GM12878 (cell line): ENCODE measurements at regions not wholly inside any gene's neighbourhood (a gene's known extent, or its start where the extent isn't known, plus 50 kb on each side); places are given as distances from the start of the nearest gene placed in this dataset.

Experiments used
- ATAC-seq: fragments of 200-7000 bp; cut with Tn5 transposase; 3 replicates; pipeline ENCODE4 v1.9.1; 2020; ENCODE audit warnings: mild to moderate bottlenecking, moderate library complexity
- BruUV-seq: library from RNA; stranded (reverse); fragments of 400-500 nt; replicated peaks from 2 replicates; lab custom pipeline; 2021; lab: Mats Ljungman, UMichigan
- CTCF ChIA-PET: fragments of 300-600 bp; sonication (Branson Sonifier 250); formaldehyde crosslinking; extraction: SDS; loops from one replicate; lab custom pipeline; 2021; ENCODE audit warnings: inconsistent platforms; lab: Yijun Ruan, JAX
- POLR2A ChIA-PET: fragments of 350-600 bp; formaldehyde crosslinking; extraction: SDS; loops from one replicate; lab custom pipeline; 2021; ENCODE audit warnings: inconsistent platforms; lab: Charles Lee
- RAD21 ChIA-PET: fragments of 300-600 bp; sonication (Branson Sonifier 250); formaldehyde crosslinking; loops from one replicate; lab custom pipeline; 2023; ENCODE audit warnings: antibody characterized with exemption; ENCODE audit not compliant: unreplicated experiment; lab: Charles Lee
- SMC1A ChIA-PET: fragments of 300-600 bp; sonication (Branson Sonifier 250); formaldehyde crosslinking; loops from one replicate; lab custom pipeline; 2023; ENCODE audit not compliant: unreplicated experiment, uncharacterized antibody; lab: Charles Lee
- DNase-seq: peaks from one replicate; pipeline ENCODE4 v3.0.0-alpha.2; 2011; ENCODE audit warnings: low read depth, low spot score
- FAIRE-seq: peaks from 3 replicates; lab custom pipeline; 2011; peaks lifted over from hg19 to GRCh38; lab: Jason Lieb, UNC
- H2AFZ ChIP-seq: 2 replicates; pipeline ENCODE4 v1.6.0; 2011; ENCODE audit warnings: low read depth, low read length, control low read depth; ENCODE audit not compliant: control insufficient read depth
- H3K27ac ChIP-seq: 2 replicates; pipeline ENCODE4 v1.5.1; 2011; ENCODE audit warnings: control low read depth; ENCODE audit not compliant: control insufficient read depth, insufficient read depth
- H3K27me3 ChIP-seq, 2 experiments: replicated peaks in 1 of 2; 2 replicates each; pipeline versions ENCODE4 v1.6.0 to v1.6.1; 2011; ENCODE audit warnings: low read length in 1 of 2; ENCODE audit not compliant: control insufficient read depth in 2 of 2, insufficient read depth in 2 of 2
- H3K36me3 ChIP-seq, 2 experiments: 2 replicates each; pipeline ENCODE4 v1.5.1; 2011; ENCODE audit warnings: low read length in 1 of 2; ENCODE audit not compliant: control insufficient read depth in 2 of 2, insufficient read depth in 2 of 2
- H3K4me1 ChIP-seq: 2 replicates; pipeline ENCODE4 v1.6.1; 2011; ENCODE audit warnings: mild to moderate bottlenecking, low read length, moderate library complexity, mixed read lengths; ENCODE audit not compliant: control insufficient read depth, insufficient read depth
- H3K4me2 ChIP-seq: 2 replicates; pipeline ENCODE4 v1.6.0; 2011; ENCODE audit warnings: control low read depth; ENCODE audit not compliant: control insufficient read depth, insufficient read depth
- H3K4me3 ChIP-seq: fragments of 200-600 bp; sonication (generic); 2 replicates; pipeline ENCODE4 v1.5.1; 2016
- H3K79me2 ChIP-seq: 2 replicates; pipeline ENCODE4 v1.6.0; 2011; ENCODE audit warnings: low read length; ENCODE audit not compliant: control insufficient read depth, insufficient read depth
- H3K9ac ChIP-seq: 2 replicates; pipeline ENCODE4 v1.8.0; 2011; ENCODE audit warnings: low read length, control low read depth, mixed read lengths; ENCODE audit not compliant: control insufficient read depth, insufficient read depth
- H3K9me3 ChIP-seq: replicated peaks from 3 replicates; pipeline ENCODE4 v1.5.1; 2011; ENCODE audit warnings: mild to moderate bottlenecking, low read length; ENCODE audit not compliant: control insufficient read depth, insufficient read depth
- H4K20me1 ChIP-seq: 2 replicates; pipeline ENCODE4 v1.6.0; 2011; ENCODE audit not compliant: control insufficient read depth, insufficient read depth
- BHLHE40 ChIP-seq, 2 experiments: fragments of 450-650 bp in 1 of 2; IDR thresholded peaks; 2 replicates each; pipeline ENCODE4 v1.6.1; 2011 to 2017; ENCODE audit warnings: low read depth in 2 of 2, borderline replicate concordance in 1 of 2, improper control_type of control experiment in 1 of 2, low read length in 1 of 2, mild to moderate bottlenecking in 1 of 2
- CBX3 ChIP-seq: fragments of 200-600 bp; sonication (generic); IDR thresholded peaks from 2 replicates; pipeline ENCODE4 v1.6.1; 2016; ENCODE audit warnings: low read depth, borderline replicate concordance
- ESRRA ChIP-seq: IDR thresholded peaks from 2 replicates; pipeline ENCODE4 v1.6.1; 2012; ENCODE audit warnings: mild to moderate bottlenecking, low read length, improper control_type of control experiment
- FOS ChIP-seq: IDR thresholded peaks from 3 replicates; pipeline ENCODE4 v1.6.1; 2011; ENCODE audit warnings: borderline replicate concordance; ENCODE audit not compliant: insufficient read length; ENCODE audit errors: extremely low read depth
- LARP7 ChIP-seq: fragments of 450-650 bp; IDR thresholded peaks from 2 replicates; pipeline ENCODE4 v1.6.1; 2017; ENCODE audit warnings: mild to moderate bottlenecking
- PAX5 ChIP-seq: IDR thresholded peaks from 2 replicates; pipeline ENCODE4 v1.6.1; 2011; ENCODE audit warnings: low read depth, low read length, borderline replicate concordance
- RBBP5 ChIP-seq: fragments of 200-600 bp; sonication (generic); conservative IDR thresholded peaks from 2 replicates; pipeline ENCODE4 v1.6.1; 2016
- STAT1 ChIP-seq: fragments of 450-650 bp; conservative IDR thresholded peaks from 2 replicates; pipeline ENCODE4 v1.6.1; 2014; ENCODE audit warnings: antibody characterized with exemption, mild to moderate bottlenecking
- YY1 ChIP-seq: IDR thresholded peaks from 2 replicates; pipeline ENCODE4 v1.6.1; 2011; ENCODE audit warnings: low read depth, mild to moderate bottlenecking, low read length
- ZBTB33 ChIP-seq: fragments of 450-650 bp; IDR thresholded peaks from 2 replicates; pipeline ENCODE4 v1.6.1; 2017; ENCODE audit warnings: mild to moderate bottlenecking
- ZNF622 ChIP-seq: fragments of 450-650 bp; IDR thresholded peaks from 2 replicates; pipeline ENCODE4 v1.6.1; 2017; ENCODE audit warnings: mild to moderate bottlenecking, inconsistent platforms
- WGBS: methylation state at CpG from one replicate; pipeline ENCODE4 v1.1.6; 2016; ENCODE audit warnings: low lambda C conversion rate; ENCODE audit not compliant: insufficient replicate concordance, insufficient coverage; ENCODE audit errors: missing lambda C conversion rate; 5-methylcytosine and 5-hydroxymethylcytosine counted together
- in situ Hi-C: fragments of 300-500 bp; cut with MboI; formaldehyde crosslinking; loops from 9 replicates; pipeline ENCODE4 v1.14.3; 2018; ENCODE audit warnings: mixed read lengths
- intact Hi-C: fragments of 100-400 bp; cut with micrococcal nuclease; formaldehyde crosslinking; loops from one replicate; pipeline ENCODE4 v1.14.2; 2022; ENCODE audit not compliant: unreplicated experiment
- TF ChIP-seq, protein P1 (sequence below): IDR thresholded peaks from 2 replicates; pipeline ENCODE4 v1.6.1; 2012; ENCODE audit warnings: low read length, inconsistent platforms
- TF ChIP-seq, protein P2 (sequence below): fragments of 450-650 bp; conservative IDR thresholded peaks from 2 replicates; pipeline ENCODE4 v1.6.1; 2017; ENCODE audit warnings: mild to moderate bottlenecking, moderate library complexity

DNA sequence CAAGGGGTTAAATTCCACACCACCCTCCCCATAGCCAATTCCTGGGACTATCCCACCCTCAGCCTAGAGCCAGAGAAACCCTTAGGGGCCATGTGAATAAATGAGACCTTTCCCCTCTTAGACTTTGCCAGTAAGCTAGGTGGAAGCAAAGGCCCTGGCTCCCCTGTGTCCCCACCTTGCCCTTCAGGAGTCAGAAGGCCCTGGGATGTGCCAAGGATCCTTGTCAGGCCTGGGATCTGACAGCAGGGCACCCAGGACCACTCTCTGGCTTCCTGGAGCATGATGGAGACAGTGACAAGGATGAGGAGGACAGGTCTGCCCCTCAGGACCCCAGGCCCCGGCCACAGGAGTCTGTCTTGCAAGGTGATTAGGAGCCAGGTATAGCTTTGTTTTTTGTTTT lies 125.0 kb upstream of the HAND1 start:
- ChIA-PET POLR2A (no interaction called here), CTCF (interaction anchor here (0.6 to 1.9 kb wide), 4 partner anchors 82 to 499 kb away, joined by 3 to 11 read pairs (median 4); no protein-coding TSS in a partner anchor), RAD21 (interaction anchor here (1.2 to 1.6 kb wide), 2 partner anchors 27 to 135 kb away, joined by 3 to 5 read pairs; no protein-coding TSS in a partner anchor), SMC1A (interaction anchor here (1.2 to 1.7 kb wide), 4 partner anchors 27 to 145 kb away, joined by 3 to 8 read pairs (median 4); no protein-coding TSS in a partner anchor)
- Histone ChIP-seq H2AFZ (no peak overlapping the region), H3K4me1 (no peaks in the 10 kb centered on the region), H3K79me2 (no peaks in the 10 kb centered on the region), H3K4me3 (no peak overlapping the region), H3K4me2 (no peak overlapping the region), H3K27me3 (no peaks in the 10 kb centered on the region; a peak in 2 of 4 replicates), H3K27ac (no peak overlapping the region), H3K9me3 (no peaks in the 10 kb centered on the region), H3K36me3 (no peaks in the 10 kb centered on the region), H3K9ac (no peak overlapping the region), H4K20me1 (no peaks in the 10 kb centered on the region)
- DNase-seq, result no peak
- intact Hi-C loops (no loop called here), in situ Hi-C loops (loop anchor here (10.0 kb wide), 1 partner anchor 528 kb away; no protein-coding TSS in a partner anchor)
- FAIRE-seq, result no peak
- BruUV-seq, result no TSS peak
- 0% methylated on average over 1 of the region's 1 CpG for WGBS
- TF ChIP-seq LARP7 (no peak), ESRRA (no peak), BHLHE40 (IDR thresholded peaks at IDR 0.05; ENCODE audit: borderline replicate concordance in 1 of 2, low read depth in 2 of 2, low read length in 1 of 2) (no peak), ZNF622 (no peak), YY1 (no peak), STAT1 (no peak), RBBP5 (no peak), CBX3 (no peak), ZBTB33 (no peak), FOS (no peak), PAX5 (no peak)
- TF ChIP-seq, protein P1, sequence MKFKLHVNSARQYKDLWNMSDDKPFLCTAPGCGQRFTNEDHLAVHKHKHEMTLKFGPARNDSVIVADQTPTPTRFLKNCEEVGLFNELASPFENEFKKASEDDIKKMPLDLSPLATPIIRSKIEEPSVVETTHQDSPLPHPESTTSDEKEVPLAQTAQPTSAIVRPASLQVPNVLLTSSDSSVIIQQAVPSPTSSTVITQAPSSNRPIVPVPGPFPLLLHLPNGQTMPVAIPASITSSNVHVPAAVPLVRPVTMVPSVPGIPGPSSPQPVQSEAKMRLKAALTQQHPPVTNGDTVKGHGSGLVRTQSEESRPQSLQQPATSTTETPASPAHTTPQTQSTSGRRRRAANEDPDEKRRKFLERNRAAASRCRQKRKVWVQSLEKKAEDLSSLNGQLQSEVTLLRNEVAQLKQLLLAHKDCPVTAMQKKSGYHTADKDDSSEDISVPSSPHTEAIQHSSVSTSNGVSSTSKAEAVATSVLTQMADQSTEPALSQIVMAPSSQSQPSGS, result no peak
- TF ChIP-seq, protein P2, sequence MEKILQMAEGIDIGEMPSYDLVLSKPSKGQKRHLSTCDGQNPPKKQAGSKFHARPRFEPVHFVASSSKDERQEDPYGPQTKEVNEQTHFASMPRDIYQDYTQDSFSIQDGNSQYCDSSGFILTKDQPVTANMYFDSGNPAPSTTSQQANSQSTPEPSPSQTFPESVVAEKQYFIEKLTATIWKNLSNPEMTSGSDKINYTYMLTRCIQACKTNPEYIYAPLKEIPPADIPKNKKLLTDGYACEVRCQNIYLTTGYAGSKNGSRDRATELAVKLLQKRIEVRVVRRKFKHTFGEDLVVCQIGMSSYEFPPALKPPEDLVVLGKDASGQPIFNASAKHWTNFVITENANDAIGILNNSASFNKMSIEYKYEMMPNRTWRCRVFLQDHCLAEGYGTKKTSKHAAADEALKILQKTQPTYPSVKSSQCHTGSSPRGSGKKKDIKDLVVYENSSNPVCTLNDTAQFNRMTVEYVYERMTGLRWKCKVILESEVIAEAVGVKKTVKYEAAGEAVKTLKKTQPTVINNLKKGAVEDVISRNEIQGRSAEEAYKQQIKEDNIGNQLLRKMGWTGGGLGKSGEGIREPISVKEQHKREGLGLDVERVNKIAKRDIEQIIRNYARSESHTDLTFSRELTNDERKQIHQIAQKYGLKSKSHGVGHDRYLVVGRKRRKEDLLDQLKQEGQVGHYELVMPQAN, result no peak
- ATAC-seq, result no peak
